ENCODE measurements at regions not wholly inside any gene's neighbourhood (a gene's known extent, or its start where the extent isn't known, plus 50 kb on each side); places are given as distances from the start of the nearest gene placed in this dataset.

DNA sequence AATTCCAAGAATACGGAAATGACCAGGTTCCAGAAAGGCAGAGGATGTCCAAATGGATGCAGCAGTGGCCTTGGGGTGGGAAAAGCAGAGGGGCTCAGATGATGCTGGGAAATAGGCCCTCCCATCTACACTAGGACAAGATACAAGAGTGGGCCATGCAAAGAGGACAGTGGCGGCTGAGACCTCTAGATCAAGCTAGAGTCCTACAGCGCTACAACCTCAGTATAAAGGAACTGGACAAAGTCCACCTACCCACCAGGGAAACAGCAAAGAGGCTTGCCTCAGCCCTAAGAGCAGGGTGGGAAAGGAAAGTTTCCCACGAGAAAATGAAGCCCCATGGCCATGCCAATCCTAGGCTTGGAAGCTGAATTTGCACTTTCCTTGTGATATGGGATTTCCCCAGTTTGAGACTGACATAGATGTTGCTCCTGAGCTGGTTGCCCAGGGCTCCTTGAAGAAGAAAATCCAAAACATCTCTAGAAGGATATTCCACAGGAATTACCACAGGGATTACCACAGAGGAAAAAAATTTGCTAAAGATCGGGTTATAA is 282.2 kb downstream of the MREG start:
- TF ChIP-seq, protein P1, sequence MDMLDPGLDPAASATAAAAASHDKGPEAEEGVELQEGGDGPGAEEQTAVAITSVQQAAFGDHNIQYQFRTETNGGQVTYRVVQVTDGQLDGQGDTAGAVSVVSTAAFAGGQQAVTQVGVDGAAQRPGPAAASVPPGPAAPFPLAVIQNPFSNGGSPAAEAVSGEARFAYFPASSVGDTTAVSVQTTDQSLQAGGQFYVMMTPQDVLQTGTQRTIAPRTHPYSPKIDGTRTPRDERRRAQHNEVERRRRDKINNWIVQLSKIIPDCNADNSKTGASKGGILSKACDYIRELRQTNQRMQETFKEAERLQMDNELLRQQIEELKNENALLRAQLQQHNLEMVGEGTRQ (IDR thresholded peaks at IDR 0.05; ENCODE audit: borderline replicate concordance, low read depth, low read length), result no peak
- TF ChIP-seq ELF1 (IDR thresholded peaks at IDR 0.05) (no peak), MXI1 (IDR thresholded peaks at IDR 0.05; ENCODE audit: low read depth, low read length) (no peak), CTCF (IDR thresholded peaks at IDR 0.05) (no peak), POLR2AphosphoS5 (IDR thresholded peaks at IDR 0.05; ENCODE audit: low read depth, low read length) (no peak), RCOR1 (IDR thresholded peaks at IDR 0.05; ENCODE audit: low read length) (no peak)
- TF ChIP-seq, protein P2, sequence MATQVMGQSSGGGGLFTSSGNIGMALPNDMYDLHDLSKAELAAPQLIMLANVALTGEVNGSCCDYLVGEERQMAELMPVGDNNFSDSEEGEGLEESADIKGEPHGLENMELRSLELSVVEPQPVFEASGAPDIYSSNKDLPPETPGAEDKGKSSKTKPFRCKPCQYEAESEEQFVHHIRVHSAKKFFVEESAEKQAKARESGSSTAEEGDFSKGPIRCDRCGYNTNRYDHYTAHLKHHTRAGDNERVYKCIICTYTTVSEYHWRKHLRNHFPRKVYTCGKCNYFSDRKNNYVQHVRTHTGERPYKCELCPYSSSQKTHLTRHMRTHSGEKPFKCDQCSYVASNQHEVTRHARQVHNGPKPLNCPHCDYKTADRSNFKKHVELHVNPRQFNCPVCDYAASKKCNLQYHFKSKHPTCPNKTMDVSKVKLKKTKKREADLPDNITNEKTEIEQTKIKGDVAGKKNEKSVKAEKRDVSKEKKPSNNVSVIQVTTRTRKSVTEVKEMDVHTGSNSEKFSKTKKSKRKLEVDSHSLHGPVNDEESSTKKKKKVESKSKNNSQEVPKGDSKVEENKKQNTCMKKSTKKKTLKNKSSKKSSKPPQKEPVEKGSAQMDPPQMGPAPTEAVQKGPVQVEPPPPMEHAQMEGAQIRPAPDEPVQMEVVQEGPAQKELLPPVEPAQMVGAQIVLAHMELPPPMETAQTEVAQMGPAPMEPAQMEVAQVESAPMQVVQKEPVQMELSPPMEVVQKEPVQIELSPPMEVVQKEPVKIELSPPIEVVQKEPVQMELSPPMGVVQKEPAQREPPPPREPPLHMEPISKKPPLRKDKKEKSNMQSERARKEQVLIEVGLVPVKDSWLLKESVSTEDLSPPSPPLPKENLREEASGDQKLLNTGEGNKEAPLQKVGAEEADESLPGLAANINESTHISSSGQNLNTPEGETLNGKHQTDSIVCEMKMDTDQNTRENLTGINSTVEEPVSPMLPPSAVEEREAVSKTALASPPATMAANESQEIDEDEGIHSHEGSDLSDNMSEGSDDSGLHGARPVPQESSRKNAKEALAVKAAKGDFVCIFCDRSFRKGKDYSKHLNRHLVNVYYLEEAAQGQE (IDR thresholded peaks at IDR 0.05; ENCODE audit: low read depth, low read length), result no peak

Data from SK-N-SH (cell line).